IPS-18c (cell line): ENCODE measurements at regions not wholly inside any gene's neighbourhood (a gene's known extent, or its start where the extent isn't known, plus 50 kb on each side); places are given as distances from the start of the nearest gene placed in this dataset.

Source experiments
- H3K4me3 ChIP-seq: 2 replicates; pipeline ENCODE4 v1.7.0; 2013; ENCODE audit warnings: low read depth, mild to moderate bottlenecking, low read length, moderate library complexity; ENCODE audit not compliant: insufficient read depth
- H3K9me3 ChIP-seq: one replicate; pipeline ENCODE4 v1.6.1; 2013; ENCODE audit warnings: mild to moderate bottlenecking, low read length, moderate library complexity; ENCODE audit not compliant: control insufficient read depth, insufficient read depth

DNA sequence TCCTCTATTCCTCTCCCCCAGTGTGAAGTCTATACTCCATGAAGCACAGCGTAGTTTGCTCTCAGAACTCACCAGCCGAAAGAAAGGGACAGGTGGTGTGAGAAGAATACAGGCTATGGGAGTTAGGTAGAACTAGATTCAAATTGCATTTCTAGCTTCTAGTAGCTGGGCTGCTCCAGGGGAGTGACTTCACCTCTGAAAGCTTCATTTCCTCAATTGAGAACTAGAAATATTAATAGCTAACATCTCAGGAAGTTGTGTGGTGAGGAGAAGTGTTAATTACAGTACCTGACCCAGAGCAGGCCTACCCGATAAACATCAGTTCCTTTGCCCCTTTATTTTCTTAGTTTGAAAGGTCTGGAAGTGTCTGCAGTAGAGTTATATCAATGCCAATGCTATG is 484.7 kb upstream of the TENM4 start:
- H3K4me3 ChIP-seq, result no peak overlapping the region
- H3K9me3 ChIP-seq, result no peaks in the 10 kb centered on the region

DNA sequence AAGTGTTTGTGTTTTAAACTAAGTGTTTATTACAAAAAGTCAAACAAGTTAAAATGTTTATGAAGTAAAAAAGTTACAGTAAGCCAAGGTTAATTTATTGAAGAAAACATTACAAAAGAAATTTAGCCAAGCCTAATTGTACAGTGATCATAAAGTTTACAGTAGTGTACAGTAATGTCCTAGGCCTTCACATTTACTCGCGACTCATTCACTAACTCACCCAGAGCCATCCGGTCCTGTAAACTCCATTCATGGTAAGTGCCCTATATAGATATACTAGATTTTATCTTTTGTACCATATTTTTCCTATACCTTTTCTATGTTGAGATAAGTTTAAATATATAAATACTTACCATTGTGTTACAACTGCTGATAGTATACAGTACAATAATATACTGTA is 481.8 kb upstream of the TENM4 start:
- H3K4me3 ChIP-seq, result no peak overlapping the region
- H3K9me3 ChIP-seq, result no peaks in the 10 kb centered on the region

DNA sequence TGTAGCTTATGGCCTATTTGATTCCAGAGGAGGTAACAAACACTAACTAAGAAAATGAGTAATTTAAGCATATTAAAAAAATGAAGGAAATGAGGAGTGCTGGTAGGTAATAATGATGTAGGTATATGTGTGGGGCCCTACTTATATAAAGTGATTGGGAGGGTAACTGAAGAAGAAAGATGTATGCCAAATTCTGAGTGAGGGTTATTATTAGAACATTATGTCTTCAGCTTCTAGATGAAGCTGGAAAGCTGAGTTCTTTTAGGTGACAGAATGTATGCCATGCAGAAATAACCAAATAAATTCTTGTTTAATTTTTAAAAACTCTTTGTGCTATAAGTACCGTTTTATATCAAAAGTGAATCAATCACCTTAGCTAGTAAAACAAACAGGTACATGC is 479.6 kb upstream of the TENM4 start:
- no peak overlapping the region for H3K4me3 ChIP-seq
- no peaks in the 10 kb centered on the region for H3K9me3 ChIP-seq

DNA sequence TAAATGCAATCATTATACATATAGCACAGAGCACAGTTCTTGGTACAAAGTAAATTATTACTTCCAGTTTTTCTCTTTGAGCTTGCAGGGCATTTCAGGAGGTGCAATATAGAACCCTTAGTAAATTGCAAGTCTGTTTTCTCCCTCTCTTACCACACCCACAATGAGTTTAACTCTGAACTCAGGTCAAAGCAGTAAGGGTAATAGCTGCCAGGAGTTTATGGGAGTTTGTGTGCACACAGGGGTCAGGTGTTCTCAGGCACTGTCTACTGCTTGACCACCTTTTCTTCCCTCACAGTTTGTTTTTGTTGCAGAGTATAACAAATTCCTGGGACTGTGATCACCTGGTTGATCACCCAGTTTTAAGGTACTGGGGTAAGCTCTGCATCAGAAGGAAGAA is 478.5 kb upstream of the TENM4 start:
- no peaks in the 10 kb centered on the region for H3K9me3 ChIP-seq
- no peak overlapping the region for H3K4me3 ChIP-seq

DNA sequence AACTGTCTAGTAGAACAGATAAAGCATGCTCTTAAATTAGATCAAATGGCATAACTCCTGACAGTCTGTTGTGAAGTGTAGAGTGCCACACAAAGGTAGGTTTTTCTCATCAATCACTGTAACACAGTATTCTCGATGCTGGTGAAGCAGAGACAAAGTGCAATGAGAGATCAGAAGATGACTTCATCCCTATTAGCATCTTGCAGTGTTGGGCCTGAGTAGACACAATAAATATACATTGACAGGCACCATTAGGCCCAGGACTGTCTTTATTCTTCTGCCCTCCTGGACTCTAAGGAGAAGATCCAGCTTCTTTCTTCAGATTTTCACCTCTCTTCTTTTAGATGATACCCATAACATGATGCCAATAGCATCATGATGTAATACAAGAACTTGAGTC is 478.0 kb upstream of the TENM4 start:
- no peaks in the 10 kb centered on the region for H3K9me3 ChIP-seq

DNA sequence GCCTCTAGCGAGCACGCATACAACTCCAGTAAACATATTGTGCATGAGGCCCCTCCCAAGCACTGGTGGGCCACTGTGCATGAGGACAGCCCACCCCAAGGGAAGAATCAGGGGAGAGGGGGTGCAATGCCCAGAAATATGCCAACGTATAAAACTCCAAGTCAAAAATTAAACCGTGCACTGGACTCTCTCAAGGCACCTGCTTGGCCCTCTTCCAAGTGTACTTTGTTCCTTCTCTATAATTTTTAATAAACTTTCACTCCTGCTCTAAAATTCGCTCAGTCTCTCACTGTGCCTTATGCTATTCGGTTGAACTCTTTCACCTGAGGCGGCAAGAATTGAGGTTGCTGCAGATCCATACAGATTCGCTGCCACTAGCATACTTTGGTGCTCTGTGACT is 465.3 kb upstream of the TENM4 start:
- Histone ChIP-seq H3K4me3 (no peak overlapping the region), H3K9me3 (no peaks in the 10 kb centered on the region)

More for the DNA sequence above, 478.0 kb upstream of the TENM4 start:
- H3K4me3 ChIP-seq, result no peak overlapping the region

DNA sequence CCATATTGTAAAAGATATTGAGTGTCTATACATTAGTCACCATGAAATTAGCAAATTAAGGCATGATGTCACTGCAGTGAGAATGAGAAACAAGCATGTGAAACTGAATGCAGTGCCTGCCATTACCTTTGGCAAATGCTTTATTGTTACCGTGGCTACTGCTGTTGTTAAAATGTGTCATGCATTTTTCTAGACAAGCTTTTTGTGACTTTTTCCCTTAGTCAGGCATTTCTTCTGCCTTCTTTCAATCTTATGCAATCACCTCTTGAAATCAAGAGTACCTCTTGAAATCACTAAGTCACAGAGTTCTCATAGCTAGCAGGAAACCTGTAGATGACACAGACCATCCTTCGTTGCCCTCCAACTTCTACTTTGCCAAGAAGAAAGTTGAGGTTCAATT is 461.7 kb upstream of the TENM4 start:
- H3K9me3 ChIP-seq, result no peaks in the 10 kb centered on the region

DNA sequence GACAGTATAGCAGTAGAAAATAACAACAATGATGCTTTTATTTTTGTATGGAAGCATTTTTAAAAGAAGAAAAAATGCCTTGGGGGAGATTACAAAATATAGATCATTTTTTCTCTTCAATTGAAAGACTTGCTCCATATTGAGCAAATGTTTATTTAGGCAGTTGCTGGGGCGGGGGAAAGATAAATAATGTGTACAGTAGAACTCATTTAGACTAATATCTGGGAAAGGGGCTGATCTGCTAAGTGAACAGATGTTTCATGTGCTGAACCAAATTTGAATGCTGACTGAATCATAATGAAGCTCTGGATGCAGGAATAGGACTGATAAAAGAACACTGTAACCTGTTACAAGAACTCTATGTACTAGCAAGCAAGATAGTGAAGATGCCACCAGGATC is 457.1 kb upstream of the TENM4 start:
- Histone ChIP-seq H3K9me3 (no peaks in the 10 kb centered on the region), H3K4me3 (no peak overlapping the region)

More for the DNA sequence above, 461.7 kb upstream of the TENM4 start:
- no peak overlapping the region for H3K4me3 ChIP-seq

DNA sequence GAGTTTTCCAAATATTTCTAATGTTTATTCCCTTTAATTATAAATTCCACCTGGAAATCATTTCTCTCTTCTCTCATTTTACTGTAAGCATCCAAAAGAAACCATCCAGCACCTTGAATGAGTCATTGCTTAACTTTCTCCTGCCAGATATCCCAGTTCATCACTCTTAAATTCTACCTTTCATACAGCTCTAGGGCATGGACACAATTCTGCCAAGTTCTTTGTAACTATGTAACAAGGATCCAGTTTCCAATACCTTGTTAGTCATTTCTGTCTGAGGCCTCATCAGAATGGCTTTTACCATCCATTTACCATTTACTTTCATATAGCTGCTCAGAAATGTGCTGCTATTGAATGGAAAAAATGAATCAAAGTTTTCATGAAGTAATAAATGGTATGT is 455.4 kb upstream of the TENM4 start:
- Histone ChIP-seq H3K4me3 (no peak overlapping the region), H3K9me3 (no peaks in the 10 kb centered on the region)

DNA sequence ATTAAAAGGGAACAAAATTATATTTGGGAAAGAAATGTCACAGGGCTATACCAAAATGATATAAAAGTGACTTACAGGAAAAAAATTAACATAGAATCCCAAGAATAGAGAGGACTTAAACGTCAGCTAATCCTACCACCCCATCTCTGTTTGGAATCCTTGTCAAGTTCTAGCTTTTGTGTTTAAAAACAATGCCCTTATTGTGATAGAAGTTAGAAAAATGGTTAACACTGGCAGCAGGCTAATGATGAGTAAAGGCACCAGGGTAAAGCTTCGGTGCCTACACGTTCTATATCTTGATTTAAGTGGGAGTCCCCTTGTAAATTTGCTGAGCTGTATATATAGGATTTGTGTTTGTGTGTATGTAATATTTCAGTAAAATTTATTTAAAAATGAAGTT is 453.3 kb upstream of the TENM4 start:
- H3K4me3 ChIP-seq, result no peak overlapping the region
- H3K9me3 ChIP-seq, result no peaks in the 10 kb centered on the region

DNA sequence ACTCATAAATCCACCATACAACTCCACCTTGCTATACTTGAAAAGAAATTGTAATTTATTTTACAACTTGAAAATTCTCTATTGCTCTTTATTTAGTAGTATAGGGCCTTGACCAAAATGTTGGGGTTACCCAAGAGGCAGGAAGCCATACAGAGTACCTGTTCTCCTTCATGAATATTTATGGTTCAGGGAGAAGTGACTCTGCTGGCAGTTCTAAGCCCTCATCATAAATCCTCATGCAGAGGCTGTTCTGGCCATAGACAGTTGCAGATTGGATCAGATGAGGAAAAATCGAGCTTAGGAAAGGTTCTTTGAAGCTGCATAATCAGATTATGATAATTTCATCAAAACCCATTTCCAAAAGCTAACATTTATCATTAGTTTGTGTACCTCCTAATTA is 449.4 kb upstream of the TENM4 start:
- Histone ChIP-seq H3K9me3 (no peaks in the 10 kb centered on the region), H3K4me3 (no peak overlapping the region)

DNA sequence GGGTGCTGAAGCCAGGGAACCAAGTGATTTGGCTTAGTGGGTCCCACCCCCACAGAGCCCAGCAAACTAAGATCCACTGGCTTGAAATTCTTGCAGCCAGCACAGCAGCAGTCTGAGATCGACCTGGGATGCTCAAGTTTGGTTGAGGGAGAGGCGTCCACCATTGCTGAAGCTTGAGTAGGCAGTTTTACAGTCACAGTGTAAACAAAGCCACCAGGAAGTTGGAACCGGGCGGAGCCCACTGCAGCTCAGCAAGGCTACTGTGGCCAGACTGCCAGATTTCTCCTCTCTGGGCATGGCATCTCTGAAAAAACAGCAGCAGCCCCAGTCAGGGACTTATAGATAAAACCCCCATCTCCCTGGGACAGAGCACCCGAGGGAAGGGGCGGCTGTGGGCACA is 424.1 kb upstream of the TENM4 start:
- Histone ChIP-seq H3K4me3 (no peak overlapping the region), H3K9me3 (no peaks in the 10 kb centered on the region)

DNA sequence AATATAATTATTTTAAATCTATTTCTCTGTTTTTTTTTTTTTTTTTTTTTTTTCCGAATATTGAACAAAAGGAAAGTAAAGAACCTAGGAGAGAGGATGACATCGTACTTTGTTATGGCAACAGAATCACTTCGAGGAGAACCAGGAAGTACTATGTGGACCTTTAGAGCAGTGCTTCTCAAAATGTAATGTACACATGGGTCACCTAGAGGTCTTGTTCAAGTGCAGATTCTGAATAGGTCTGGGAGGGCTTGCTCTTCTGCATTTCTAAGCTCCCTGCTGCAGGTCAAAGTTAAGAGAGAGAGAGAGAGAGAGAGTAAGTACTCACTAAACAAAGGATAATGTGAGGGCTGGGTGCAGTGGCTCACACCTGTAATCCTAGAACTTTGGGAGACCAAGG is 419.5 kb upstream of the TENM4 start:
- Histone ChIP-seq H3K9me3 (no peaks in the 10 kb centered on the region), H3K4me3 (no peak overlapping the region)

DNA sequence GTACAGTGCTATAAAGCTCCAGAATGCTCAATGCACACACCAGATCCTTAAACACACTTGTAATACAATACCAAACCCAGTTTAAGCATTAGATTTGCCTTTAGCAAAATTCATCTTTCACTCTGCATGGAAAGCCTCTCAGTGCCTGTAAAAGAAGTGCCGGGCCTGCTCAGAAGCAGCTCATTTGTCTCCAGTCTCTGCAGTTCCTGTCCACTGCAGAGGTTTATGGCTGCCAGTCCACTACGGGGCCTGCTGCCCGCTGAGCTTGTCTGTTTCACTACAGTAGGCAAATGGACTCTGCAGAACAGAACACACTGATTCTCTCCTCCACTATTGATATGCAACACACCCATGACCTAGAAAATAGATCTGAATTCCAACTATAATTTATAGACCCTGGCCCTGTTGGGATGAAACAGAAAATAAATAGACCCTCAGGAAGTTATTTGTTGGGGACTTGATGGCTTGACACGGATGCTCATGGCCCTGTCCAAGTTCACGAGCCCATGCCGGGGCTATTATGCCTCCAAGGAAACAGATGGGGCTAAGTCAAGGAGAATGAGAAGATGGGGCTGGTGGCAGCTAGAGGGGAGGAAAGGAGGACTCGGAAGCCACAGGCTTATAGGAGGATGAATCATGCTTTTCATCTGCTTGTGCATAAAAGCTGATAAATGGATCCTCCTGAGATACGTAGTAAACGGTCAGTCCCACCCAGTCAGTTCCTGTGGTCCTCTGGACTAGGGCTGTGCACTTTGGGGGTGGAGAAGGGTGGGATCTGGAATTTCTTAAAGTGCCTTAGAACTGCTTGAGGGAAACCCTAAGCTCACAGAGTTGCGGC is 416.8 kb upstream of the TENM4 start:
- no peak overlapping the region for H3K4me3 ChIP-seq

DNA sequence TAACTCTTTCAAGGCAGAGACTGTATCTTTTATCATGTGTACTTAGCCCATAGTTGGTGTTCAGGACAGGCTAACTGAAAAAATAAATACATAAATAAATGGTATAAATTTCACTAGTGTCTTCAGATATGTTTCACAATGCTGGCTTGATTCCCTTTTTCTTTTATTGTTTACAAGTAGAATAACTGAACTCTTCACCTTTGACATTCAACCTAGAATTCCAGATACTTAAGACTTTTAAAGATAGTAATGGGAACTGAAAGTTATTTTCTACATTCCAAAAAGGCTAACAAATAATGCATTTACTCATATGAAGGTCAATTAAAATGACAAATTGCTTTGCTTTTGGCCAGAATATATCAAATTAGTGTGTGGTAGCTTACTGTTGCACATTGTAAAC is 411.3 kb upstream of the TENM4 start:
- no peak overlapping the region for H3K4me3 ChIP-seq

More for the DNA sequence above, 416.8 kb upstream of the TENM4 start:
- no peaks in the 10 kb centered on the region for H3K9me3 ChIP-seq

DNA sequence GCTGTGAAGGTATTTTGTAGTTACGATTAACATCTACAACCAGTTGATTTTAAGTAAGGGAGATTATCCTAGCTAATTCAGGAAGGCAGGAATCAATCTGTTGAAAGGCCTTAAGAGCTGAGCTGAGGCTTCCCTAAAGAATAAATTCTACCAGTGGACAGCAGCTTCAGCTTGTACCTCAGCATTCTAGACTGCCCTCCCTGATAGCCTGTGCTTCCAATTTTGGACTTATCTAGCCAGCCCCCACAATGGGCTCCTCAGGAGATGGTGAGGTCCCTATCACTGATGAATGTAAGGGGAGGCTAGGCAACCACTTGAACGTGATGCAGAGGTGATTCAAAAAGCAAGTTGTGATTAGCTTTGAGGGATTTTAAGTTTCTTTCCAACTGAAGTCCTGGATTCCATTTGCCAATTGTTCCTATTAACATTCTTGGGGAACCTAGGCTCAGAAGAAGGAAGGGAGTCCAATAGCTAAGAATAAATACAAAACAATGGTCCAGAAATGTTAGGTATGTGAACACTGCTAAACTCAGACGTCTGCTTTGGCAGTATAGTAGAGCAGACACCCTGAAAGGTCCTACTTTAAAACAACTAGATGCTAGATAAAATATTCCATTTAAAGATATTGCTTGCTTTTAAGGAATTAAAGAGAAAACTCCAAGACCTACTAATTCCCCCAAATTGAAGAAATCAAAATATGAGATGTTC is 404.3 kb upstream of the TENM4 start:
- no peak overlapping the region for H3K4me3 ChIP-seq
- no peaks in the 10 kb centered on the region for H3K9me3 ChIP-seq

More for the DNA sequence above, 411.3 kb upstream of the TENM4 start:
- H3K9me3 ChIP-seq, result no peaks in the 10 kb centered on the region

DNA sequence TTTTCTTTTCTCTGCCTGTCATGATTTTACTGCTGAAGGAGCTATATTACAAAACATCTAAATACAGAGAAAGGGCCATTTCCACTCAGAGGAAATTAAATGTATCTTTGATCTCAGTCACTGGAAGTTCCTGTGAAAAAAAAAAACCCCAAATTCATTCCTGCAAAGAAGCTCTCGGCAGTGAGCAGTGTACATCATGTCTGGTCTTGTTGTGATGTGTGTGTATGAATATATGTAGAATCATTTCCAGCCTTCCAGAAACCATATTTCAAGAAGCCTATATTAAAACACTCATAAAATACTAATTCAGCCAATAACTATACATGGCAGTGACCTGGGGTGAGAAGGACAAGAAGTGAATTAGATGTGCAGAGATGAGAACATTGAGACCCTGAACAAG is 393.2 kb upstream of the TENM4 start:
- H3K4me3 ChIP-seq, result no peak overlapping the region
- H3K9me3 ChIP-seq, result no peaks in the 10 kb centered on the region

DNA sequence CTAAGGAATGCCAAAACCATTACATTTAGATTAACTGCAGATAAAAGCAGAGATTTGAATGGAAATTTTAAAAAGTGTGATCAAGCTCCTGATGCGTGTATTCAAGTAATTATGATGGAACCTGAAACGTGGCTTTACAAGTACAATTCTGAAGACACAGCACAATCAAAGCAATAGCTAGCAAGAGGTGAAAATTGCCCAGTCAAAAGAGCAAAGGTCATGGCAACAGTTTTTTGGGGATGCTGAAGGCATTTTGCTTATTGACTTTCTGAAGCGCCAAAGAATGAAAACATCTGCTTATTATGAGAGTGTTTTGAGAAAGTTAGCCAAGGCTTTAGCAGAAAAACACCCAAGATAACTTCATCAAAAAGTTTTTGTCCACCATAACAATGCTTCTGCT is 389.6 kb upstream of the TENM4 start:
- H3K9me3 ChIP-seq, result no peaks in the 10 kb centered on the region

More for the DNA sequence above, 389.6 kb upstream of the TENM4 start:
- H3K4me3 ChIP-seq, result no peak overlapping the region
